Caco-2 (cell line): ENCODE measurements at regions not wholly inside any gene's neighbourhood (a gene's known extent, or its start where the extent isn't known, plus 50 kb on each side); places are given as distances from the start of the nearest gene placed in this dataset.

ENCODE experiments used
- BruUV-seq: library from RNA; stranded (reverse); fragments of 400-500 nt; replicated peaks from 2 replicates; lab custom pipeline; 2021; lab: Mats Ljungman, UMichigan
- CTCF ChIA-PET: fragments of 300-600 bp; sonication (Branson Sonifier 250); formaldehyde crosslinking; loops from one replicate; lab custom pipeline; 2022; ENCODE audit warnings: antibody characterized with exemption; lab: Charles Lee
- POLR2A ChIA-PET: fragments of 300-600 bp; sonication (Branson Sonifier 250); formaldehyde crosslinking; loops from one replicate; lab custom pipeline; 2022; ENCODE audit warnings: antibody characterized with exemption; lab: Charles Lee
- DNase-seq, 2 experiments: peaks; one replicate each; pipeline versions ENCODE4 v3.0.0 to v3.0.0-alpha.2; 2020 to 2022
- H3K27me3 ChIP-seq: replicated peaks from 2 replicates; pipeline ENCODE4 v1.6.0; 2011; ENCODE audit warnings: low read length; ENCODE audit not compliant: control insufficient read depth, insufficient read depth
- H3K36me3 ChIP-seq: 2 replicates; pipeline ENCODE4 v1.5.1; 2011; ENCODE audit warnings: low read length; ENCODE audit not compliant: control insufficient read depth, insufficient read depth
- H3K4me1 ChIP-seq: fragments of 250-450 bp; sonication (Bioruptor Pico); 2 replicates; pipeline ENCODE4 v1.5.1; 2020; ENCODE audit warnings: mild to moderate bottlenecking
- H3K4me3 ChIP-seq: 2 replicates; pipeline ENCODE4 v1.5.1; 2011; ENCODE audit warnings: low read depth, mild to moderate bottlenecking, control low read depth, low read length
- H3K9me3 ChIP-seq: fragments of 250-450 bp; sonication (Bioruptor Pico); 2 replicates; pipeline ENCODE4 v1.5.1; 2020; ENCODE audit warnings: mild to moderate bottlenecking, moderate library complexity
- H3K27ac Mint-ChIP-seq: one replicate; pipeline ENCODE4 v1.8.0; 2022; ENCODE audit warnings: mixed read lengths; ENCODE audit not compliant: unreplicated experiment
- H3K27me3 Mint-ChIP-seq: one replicate; pipeline ENCODE4 v1.8.0; 2022; ENCODE audit warnings: mixed read lengths; ENCODE audit not compliant: insufficient read depth, unreplicated experiment
- H3K36me3 Mint-ChIP-seq: one replicate; pipeline ENCODE4 v1.8.0; 2022; ENCODE audit warnings: mild to moderate bottlenecking, mixed read lengths; ENCODE audit not compliant: insufficient read depth, unreplicated experiment
- H3K4me1 Mint-ChIP-seq: one replicate; pipeline ENCODE4 v1.8.0; 2022; ENCODE audit warnings: low read depth, mixed read lengths; ENCODE audit not compliant: unreplicated experiment
- H3K4me3 Mint-ChIP-seq: one replicate; pipeline ENCODE4 v1.8.0; 2022; ENCODE audit warnings: mild to moderate bottlenecking, moderate library complexity, mixed read lengths; ENCODE audit not compliant: unreplicated experiment
- H3K9me3 Mint-ChIP-seq: one replicate; pipeline ENCODE4 v1.8.0; 2022; ENCODE audit warnings: mixed read lengths; ENCODE audit not compliant: unreplicated experiment
- intact Hi-C: fragments of 100-400 bp; cut with micrococcal nuclease; formaldehyde crosslinking; loops from one replicate; pipeline ENCODE4 v1.10.0; 2022; ENCODE audit not compliant: unreplicated experiment
- TF ChIP-seq, protein P1 (sequence below), 2 experiments: fragments of 200-600 bp in 1 of 2; IDR thresholded peaks; 1 replicate in 1 of 2; 2 replicates in 1 of 2; pipeline versions ENCODE4 v1.5.1 to v1.8.0; 2011 to 2022; ENCODE audit warnings: antibody characterized with exemption in 1 of 2, control low read depth in 1 of 2, inconsistent platforms in 1 of 2, low read depth in 1 of 2, low read length in 1 of 2, mild to moderate bottlenecking in 1 of 2, moderate library complexity in 1 of 2; ENCODE audit not compliant: insufficient read depth in 1 of 2, severe bottlenecking in 1 of 2, unreplicated experiment in 1 of 2

DNA sequence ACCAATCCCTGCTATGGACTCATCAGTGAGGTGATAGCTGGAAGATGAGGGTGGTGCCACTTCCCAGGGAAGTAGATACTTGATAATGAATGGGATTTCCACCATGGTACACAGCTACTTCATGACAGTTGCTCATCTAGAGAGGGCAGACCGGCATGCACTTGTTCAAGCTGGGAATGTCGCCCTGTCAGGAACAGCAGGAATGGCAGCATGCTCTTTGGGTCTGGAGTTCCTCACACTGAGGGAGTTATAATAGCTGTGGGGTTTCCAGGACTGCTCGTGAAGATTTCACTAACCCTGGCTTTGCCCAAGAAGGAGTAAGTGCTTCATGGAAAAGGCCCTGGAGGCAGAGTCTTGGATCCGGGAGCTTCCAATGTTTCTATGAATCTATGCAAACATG lies 129.2 kb downstream of the PSMG1 start:
- intact Hi-C loops, result no loop called here
- Histone ChIP-seq H3K27me3 (no peaks in the 10 kb centered on the region), H3K4me1 (no peaks in the 10 kb centered on the region), H3K36me3 (no peaks in the 10 kb centered on the region), H3K4me3 (no peak overlapping the region), H3K9me3 (no peaks in the 10 kb centered on the region)
- no peak for DNase-seq
- Mint-ChIP-seq H3K4me1 (no peaks in the 10 kb centered on the region), H3K9me3 (no peaks in the 10 kb centered on the region), H3K27me3 (no peaks in the 10 kb centered on the region), H3K27ac (no peak overlapping the region), H3K4me3 (no peak overlapping the region), H3K36me3 (no peaks in the 10 kb centered on the region)
- POLR2A ChIA-PET, result no interaction called here
- CTCF ChIA-PET, result no interaction called here
- BruUV-seq, result no TSS peak
- TF ChIP-seq, protein P1, sequence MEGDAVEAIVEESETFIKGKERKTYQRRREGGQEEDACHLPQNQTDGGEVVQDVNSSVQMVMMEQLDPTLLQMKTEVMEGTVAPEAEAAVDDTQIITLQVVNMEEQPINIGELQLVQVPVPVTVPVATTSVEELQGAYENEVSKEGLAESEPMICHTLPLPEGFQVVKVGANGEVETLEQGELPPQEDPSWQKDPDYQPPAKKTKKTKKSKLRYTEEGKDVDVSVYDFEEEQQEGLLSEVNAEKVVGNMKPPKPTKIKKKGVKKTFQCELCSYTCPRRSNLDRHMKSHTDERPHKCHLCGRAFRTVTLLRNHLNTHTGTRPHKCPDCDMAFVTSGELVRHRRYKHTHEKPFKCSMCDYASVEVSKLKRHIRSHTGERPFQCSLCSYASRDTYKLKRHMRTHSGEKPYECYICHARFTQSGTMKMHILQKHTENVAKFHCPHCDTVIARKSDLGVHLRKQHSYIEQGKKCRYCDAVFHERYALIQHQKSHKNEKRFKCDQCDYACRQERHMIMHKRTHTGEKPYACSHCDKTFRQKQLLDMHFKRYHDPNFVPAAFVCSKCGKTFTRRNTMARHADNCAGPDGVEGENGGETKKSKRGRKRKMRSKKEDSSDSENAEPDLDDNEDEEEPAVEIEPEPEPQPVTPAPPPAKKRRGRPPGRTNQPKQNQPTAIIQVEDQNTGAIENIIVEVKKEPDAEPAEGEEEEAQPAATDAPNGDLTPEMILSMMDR (IDR thresholded peaks at IDR 0.05; ENCODE audit: insufficient read depth in 1 of 2, low read depth in 1 of 2, low read length in 1 of 2, severe bottlenecking in 1 of 2, unreplicated experiment in 1 of 2), result no peak

DNA sequence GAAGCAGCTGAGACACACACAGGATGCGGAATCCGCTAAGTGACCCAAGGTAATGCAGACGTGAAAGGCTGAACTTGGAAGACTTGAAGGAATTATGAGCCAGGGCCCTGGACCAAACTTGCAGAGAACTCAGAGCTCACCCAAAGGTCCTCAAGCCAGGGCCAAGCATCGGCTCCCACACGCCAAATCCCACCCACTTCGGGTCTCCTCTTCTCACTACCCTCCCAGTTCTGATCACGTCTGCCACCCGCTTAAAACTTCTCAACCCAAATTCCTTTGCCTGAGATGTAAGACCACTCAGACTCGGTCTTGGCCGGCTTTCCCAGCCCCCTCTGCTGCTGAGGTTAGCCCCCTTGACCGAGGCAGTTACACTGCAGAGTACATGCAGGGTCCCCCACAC lies 130.1 kb downstream of the PSMG1 start:
- H3K27ac Mint-ChIP-seq, result no peak overlapping the region
- no peaks in the 10 kb centered on the region for H3K36me3 ChIP-seq
- no TSS peak for BruUV-seq
- no peaks in the 10 kb centered on the region for H3K27me3 Mint-ChIP-seq
- DNase-seq, result no peak
- no peaks in the 10 kb centered on the region for H3K36me3 Mint-ChIP-seq
- CTCF ChIA-PET, result interaction anchor here (0.6 kb wide), 1 partner anchor 66 kb away, joined by 4 read pairs; no protein-coding TSS in a partner anchor
- no peaks in the 10 kb centered on the region for H3K9me3 Mint-ChIP-seq
- intact Hi-C loops, result no loop called here
- POLR2A ChIA-PET, result no interaction called here
- H3K4me1 Mint-ChIP-seq, result no peaks in the 10 kb centered on the region
- H3K4me3 Mint-ChIP-seq, result no peak overlapping the region
- no peaks in the 10 kb centered on the region for H3K4me1 ChIP-seq
- H3K27me3 ChIP-seq, result no peaks in the 10 kb centered on the region
- no peaks in the 10 kb centered on the region for H3K9me3 ChIP-seq
- H3K4me3 ChIP-seq, result no peak overlapping the region
- TF ChIP-seq, protein P1 (IDR thresholded peaks at IDR 0.05; ENCODE audit: insufficient read depth in 1 of 2, low read depth in 1 of 2, low read length in 1 of 2, severe bottlenecking in 1 of 2, unreplicated experiment in 1 of 2), result no peak

DNA sequence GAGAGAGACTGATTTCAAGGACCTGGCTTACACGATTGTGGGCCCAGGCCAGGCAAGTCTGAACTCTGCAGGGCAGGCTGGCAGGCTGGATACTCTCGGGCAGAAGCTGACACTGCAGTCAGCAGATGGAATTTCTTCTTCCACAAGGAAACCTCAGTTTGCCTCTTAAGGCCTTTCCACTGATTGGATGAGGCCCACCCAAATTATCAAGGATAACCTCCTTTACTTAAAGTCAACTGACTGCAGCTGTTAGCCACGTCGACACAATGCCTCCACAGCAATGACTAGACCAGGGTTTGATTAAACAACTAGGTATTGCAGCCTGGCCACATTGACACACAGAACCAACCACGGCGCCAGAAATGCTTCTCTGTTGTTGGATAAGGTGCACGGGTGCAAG lies 130.5 kb downstream of the PSMG1 start:
- intact Hi-C loops, result no loop called here
- no peaks in the 10 kb centered on the region for H3K4me1 ChIP-seq
- Mint-ChIP-seq H3K27ac (no peak overlapping the region), H3K4me1 (peaks cover 4% of the 10 kb centered on the region), H3K9me3 (no peaks in the 10 kb centered on the region), H3K36me3 (no peaks in the 10 kb centered on the region), H3K4me3 (no peak overlapping the region), H3K27me3 (no peaks in the 10 kb centered on the region)
- H3K4me3 ChIP-seq, result no peak overlapping the region
- CTCF ChIA-PET, result interaction anchor here (0.6 kb wide), 1 partner anchor 66 kb away, joined by 4 read pairs; no protein-coding TSS in a partner anchor
- TF ChIP-seq, protein P1 (IDR thresholded peaks at IDR 0.05; ENCODE audit: insufficient read depth in 1 of 2, low read depth in 1 of 2, low read length in 1 of 2, severe bottlenecking in 1 of 2, unreplicated experiment in 1 of 2), result no peak
- no peaks in the 10 kb centered on the region for H3K36me3 ChIP-seq
- H3K9me3 ChIP-seq, result no peaks in the 10 kb centered on the region
- no peaks in the 10 kb centered on the region for H3K27me3 ChIP-seq
- DNase-seq, result no peak
- no TSS peak for BruUV-seq
- POLR2A ChIA-PET, result no interaction called here
